Pancreas (tissue), 10 donors: ENCODE measurements at regions not wholly inside any gene's neighbourhood (a gene's known extent, or its start where the extent isn't known, plus 50 kb on each side); places are given as distances from the start of the nearest gene placed in this dataset.

Experiments
- ATAC-seq, 4 donors: fragments of 200-7000 bp; cut with Tn5 transposase; one replicate each; pipeline versions ENCODE4 v1.8.0 to v1.9.1; 2020; ENCODE audit warnings: mild to moderate bottlenecking in 4 of 4, moderate library complexity in 4 of 4
- DNase-seq, 6 donors: peaks; one replicate each; pipeline ENCODE4 v3.0.0-alpha.2; 2020
- FAIRE-seq: peaks from 2 replicates; lab custom pipeline; 2012; peaks lifted over from hg19 to GRCh38; lab: Jason Lieb, UNC
- H3K27ac ChIP-seq, 4 donors: fragments of 200-600 bp; sonication (generic); 1 replicate in 3 of 4; 2 replicates in 1 of 4; pipeline versions ENCODE4 v1.5.0 to v1.8.0; 2020
- H3K27me3 ChIP-seq, 4 donors: fragments of 200-600 bp; one replicate each; pipeline ENCODE4 v1.8.0; 2021
- H3K36me3 ChIP-seq, 3 donors: fragments of 200-600 bp; sonication (generic) in 1 of 3; one replicate each; pipeline versions ENCODE4 v1.5.0 to v1.8.0; 2020 to 2021
- H3K4me1 ChIP-seq, 3 donors: fragments of 200-600 bp; one replicate each; pipeline ENCODE4 v1.8.0; 2021
- H3K4me3 ChIP-seq, 4 donors: fragments of 200-600 bp; sonication (generic) in 2 of 4; one replicate each; pipeline versions ENCODE4 v1.5.0 to v1.8.0; 2020 to 2021
- H3K9me3 ChIP-seq, 4 donors: fragments of 200-600 bp; one replicate each; pipeline ENCODE4 v1.8.0; 2021
- WGBS, 2 donors: extraction: QIAGEN DNeasy Blood & Tissue Kit; methylation state at CpG; one replicate each; pipeline ENCODE4 v1.1.7; 2013; 5-methylcytosine and 5-hydroxymethylcytosine counted together
- intact Hi-C, 3 donors: fragments of 100-400 bp; cut with DNase I; formaldehyde crosslinking; loops; one replicate each; pipeline versions ENCODE4 v1.11.1 to v1.14.2; 2022
- TF ChIP-seq, protein P1 (sequence below), 4 donors: fragments of 200-600 bp; sonication (generic) in 3 of 4; IDR thresholded peaks; one replicate each; pipeline versions ENCODE4 v1.5.0 to v1.8.0; 2021; ENCODE audit warnings: antibody characterized with exemption in 4 of 4
- donor health status: healthy with polysubstance abuse.
- donor health status: DM: no; HTN: no; CAD: no; lungs with moderate emphysema.
- donor health status: DM: no; HTN: no; CAD: no.
- donor health status: control.
- donor health status: control.
- donor health status: Bipolar disorder and iron deficiency.
- donor health status: DM: yes; HTN: yes; CAD: no.
- donor health status: DM: no; HTN: no; CAD: no.
- donor health status: DM: no; HTN: no; CAD: no.
- donor health status: DM: yes; HTN: yes; CAD: no.

DNA sequence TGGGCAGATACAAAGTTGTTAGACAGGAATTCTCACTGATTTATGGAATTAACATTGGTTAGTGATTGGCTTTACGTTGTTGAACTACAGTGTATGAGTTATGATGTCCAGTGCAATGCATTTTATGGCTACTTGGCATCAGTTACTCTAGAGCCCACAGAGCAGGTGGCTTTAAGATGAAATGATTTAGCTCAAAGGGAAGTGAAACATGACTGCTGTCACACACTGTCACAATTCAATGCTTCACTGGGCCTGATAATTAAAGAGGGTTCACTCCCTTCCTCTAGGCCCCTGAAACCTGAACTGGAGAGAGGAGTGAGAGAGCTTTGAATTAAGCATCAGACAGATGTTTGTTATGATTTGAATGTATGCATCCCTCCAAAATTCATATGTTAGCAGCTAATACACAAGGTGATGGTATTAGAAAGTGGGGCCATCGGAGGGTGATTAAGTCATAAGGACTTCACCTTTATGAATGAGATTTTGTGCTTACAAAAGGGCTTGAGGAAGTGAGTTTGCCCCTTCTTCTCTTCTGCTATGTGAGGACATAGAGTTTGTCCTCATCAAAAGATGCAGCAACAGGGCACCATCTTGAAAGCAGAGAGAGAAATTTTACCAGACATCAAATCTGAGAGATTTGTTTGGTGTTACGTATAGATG is 175.8 kb upstream of the GRIN2B start:
- Histone ChIP-seq H3K9me3 (no peaks in the 10 kb centered on the region), H3K27ac (no peak overlapping the region), H3K4me3 (no peak overlapping the region), H3K36me3 (no peaks in the 10 kb centered on the region), H3K27me3 (no peaks in the 10 kb centered on the region), H3K4me1 (no peaks in the 10 kb centered on the region)
- intact Hi-C loops: no loop called here
- no peak for ATAC-seq
- 81% methylated on average over 3 of the region's 3 CpGs for WGBS, 2 donors
- TF ChIP-seq, protein P1, sequence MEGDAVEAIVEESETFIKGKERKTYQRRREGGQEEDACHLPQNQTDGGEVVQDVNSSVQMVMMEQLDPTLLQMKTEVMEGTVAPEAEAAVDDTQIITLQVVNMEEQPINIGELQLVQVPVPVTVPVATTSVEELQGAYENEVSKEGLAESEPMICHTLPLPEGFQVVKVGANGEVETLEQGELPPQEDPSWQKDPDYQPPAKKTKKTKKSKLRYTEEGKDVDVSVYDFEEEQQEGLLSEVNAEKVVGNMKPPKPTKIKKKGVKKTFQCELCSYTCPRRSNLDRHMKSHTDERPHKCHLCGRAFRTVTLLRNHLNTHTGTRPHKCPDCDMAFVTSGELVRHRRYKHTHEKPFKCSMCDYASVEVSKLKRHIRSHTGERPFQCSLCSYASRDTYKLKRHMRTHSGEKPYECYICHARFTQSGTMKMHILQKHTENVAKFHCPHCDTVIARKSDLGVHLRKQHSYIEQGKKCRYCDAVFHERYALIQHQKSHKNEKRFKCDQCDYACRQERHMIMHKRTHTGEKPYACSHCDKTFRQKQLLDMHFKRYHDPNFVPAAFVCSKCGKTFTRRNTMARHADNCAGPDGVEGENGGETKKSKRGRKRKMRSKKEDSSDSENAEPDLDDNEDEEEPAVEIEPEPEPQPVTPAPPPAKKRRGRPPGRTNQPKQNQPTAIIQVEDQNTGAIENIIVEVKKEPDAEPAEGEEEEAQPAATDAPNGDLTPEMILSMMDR (IDR thresholded peaks at IDR 0.05): no peak
- DNase-seq: no peak
- no peak for FAIRE-seq

DNA sequence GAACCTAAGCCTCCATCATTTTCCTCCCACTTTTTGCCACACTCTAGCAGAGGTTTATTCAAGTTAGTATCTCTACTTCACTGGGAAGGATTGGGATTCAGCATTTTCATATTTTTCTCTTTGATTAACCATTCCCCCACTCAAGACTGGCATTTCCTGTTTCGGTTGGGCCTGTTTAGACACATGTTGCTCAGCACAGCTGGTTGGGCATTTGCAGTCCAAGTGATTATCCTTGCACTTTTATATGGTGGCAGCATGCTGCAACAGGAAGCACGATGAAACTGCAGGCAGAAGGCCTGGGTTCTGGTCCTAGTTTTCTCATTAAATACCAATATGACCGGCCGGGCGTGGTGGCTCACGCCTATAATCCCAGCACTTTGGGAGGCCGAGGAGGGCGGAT is 182.9 kb upstream of the GRIN2B start:
- intact Hi-C loops: loop anchor here in 1 of 3 donors (10.0 kb wide), 1 partner anchor 309 kb away; no protein-coding TSS in a partner anchor
- no peak for FAIRE-seq
- H3K4me1 ChIP-seq: no peaks in the 10 kb centered on the region
- no peak overlapping the region for H3K27ac ChIP-seq
- no peaks in the 10 kb centered on the region for H3K36me3 ChIP-seq
- no peak for DNase-seq
- WGBS, 2 donors: 87 to 88% methylated on average over 8 of the region's 8 CpGs
- TF ChIP-seq, protein P1 (IDR thresholded peaks at IDR 0.05): no peak
- ATAC-seq: no peak
- H3K27me3 ChIP-seq: no peaks in the 10 kb centered on the region
- H3K9me3 ChIP-seq: no peaks in the 10 kb centered on the region
- no peak overlapping the region for H3K4me3 ChIP-seq

DNA sequence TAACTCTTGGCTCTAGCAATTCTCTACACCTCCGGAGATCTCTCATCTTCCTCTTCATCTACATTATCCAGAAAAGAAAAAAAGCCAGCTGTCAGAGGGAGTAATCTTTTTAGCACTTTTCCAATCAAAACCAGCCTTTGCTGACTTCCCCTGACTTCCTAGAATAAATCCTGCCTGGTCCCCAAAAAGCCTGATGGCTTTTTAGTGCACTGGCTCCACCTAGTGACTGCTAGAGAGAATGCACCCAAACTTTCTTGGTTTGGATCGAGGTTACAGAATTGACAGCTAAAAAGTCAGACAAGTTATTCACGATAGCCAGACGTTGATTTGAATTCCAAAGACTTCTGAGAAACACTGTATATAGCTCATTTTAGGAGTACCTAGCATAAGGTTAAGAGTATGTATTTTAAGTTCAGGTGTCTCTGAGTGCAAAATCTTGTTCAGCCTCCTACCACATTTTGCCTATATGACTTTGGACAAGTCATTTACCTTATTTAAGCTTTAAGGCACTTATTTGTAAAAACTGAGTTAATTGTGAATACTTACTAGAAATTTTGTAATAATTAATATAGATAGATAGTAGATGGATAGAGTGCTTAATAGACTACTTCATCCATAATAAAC is 185.7 kb upstream of the GRIN2B start:
- peak in 2 of 6 donors; percentile 14 to 64 for DNase-seq
- Histone ChIP-seq H3K4me3 (no peak overlapping the region), H3K27me3 (no peaks in the 10 kb centered on the region), H3K36me3 (no peaks in the 10 kb centered on the region), H3K9me3 (no peaks in the 10 kb centered on the region), H3K4me1 (no peaks in the 10 kb centered on the region), H3K27ac (no peak overlapping the region)
- TF ChIP-seq, protein P1 (IDR thresholded peaks at IDR 0.05): peak; percentile 74 to 86 (median 84)
- ATAC-seq: peak in 3 of 4 donors; percentile 67 to 84 (median 74)
- FAIRE-seq: peak; percentile 80
- intact Hi-C loops: loop anchor here in 1 of 3 donors (10.0 kb wide), 1 partner anchor 312 kb away; no protein-coding TSS in a partner anchor
- WGBS, 2 donors: 1 to 2% methylated on average over 4 of the region's 4 CpGs

- ATAC-seq: no peak
These were observed 187.9 kb upstream of the GRIN2B start for GRCh38 chr12:14169281-14169680.

More at GRCh38 chr12:14169281-14169680, 187.9 kb upstream of the GRIN2B start:
- Histone ChIP-seq H3K27ac (no peak overlapping the region), H3K36me3 (no peaks in the 10 kb centered on the region), H3K4me3 (no peak overlapping the region), H3K4me1 (no peaks in the 10 kb centered on the region), H3K9me3 (no peaks in the 10 kb centered on the region), H3K27me3 (no peaks in the 10 kb centered on the region)
- FAIRE-seq (no peak), DNase-seq (no peak)
- intact Hi-C loops: loop anchor here in 1 of 3 donors (10.0 kb wide), 1 partner anchor 314 kb away; no protein-coding TSS in a partner anchor
- TF ChIP-seq, protein P1 (IDR thresholded peaks at IDR 0.05): no peak
- 58 to 66% methylated on average over 3 of the region's 3 CpGs for WGBS, 2 donors
